GM10266 (cell line): ENCODE measurements at regions not wholly inside any gene's neighbourhood (a gene's known extent, or its start where the extent isn't known, plus 50 kb on each side); places are given as distances from the start of the nearest gene placed in this dataset.

Source experiments
- DNase-seq: peaks from one replicate; pipeline ENCODE4 v3.0.0; 2012; ENCODE audit errors: extremely low spot score
- CTCF ChIP-seq: IDR thresholded peaks from 2 replicates; pipeline ENCODE4 v1.5.1; 2012; ENCODE audit warnings: mild to moderate bottlenecking, low read depth; ENCODE audit not compliant: control insufficient read depth, insufficient read depth; ENCODE audit errors: missing control alignments

- DNase-seq, result no peak
- no peak for TF ChIP-seq CTCF
Observed at GRCh38 chr13:86976521-86977324, 694.4 kb upstream of the SLITRK5 start.

GRCh38 chr13:86986448-86986847 is 684.7 kb upstream of the SLITRK5 start:
- no peak for DNase-seq
- no peak for TF ChIP-seq CTCF

- DNase-seq, result no peak
- TF ChIP-seq CTCF, result no peak
Observed at GRCh38 chr13:86992251-86992650, 678.9 kb upstream of the SLITRK5 start.

- DNase-seq, result no peak
Observed at GRCh38 chr13:87003265-87003664, 667.9 kb upstream of the SLITRK5 start.

GRCh38 chr13:87005511-87005910 is 665.7 kb upstream of the SLITRK5 start:
- DNase-seq, result no peak
- TF ChIP-seq CTCF, result no peak

More at GRCh38 chr13:87003265-87003664, 667.9 kb upstream of the SLITRK5 start:
- TF ChIP-seq CTCF, result no peak

GRCh38 chr13:87035526-87035925 is 635.6 kb upstream of the SLITRK5 start:
- no peak for DNase-seq
- TF ChIP-seq CTCF, result no peak

GRCh38 chr13:87042946-87043345 is 628.2 kb upstream of the SLITRK5 start:
- no peak for TF ChIP-seq CTCF
- DNase-seq, result no peak
